Hindlimb muscle (tissue), 1 donor: ENCODE measurements at regions not wholly inside any gene's neighbourhood (a gene's known extent, or its start where the extent isn't known, plus 50 kb on each side); places are given as distances from the start of the nearest gene placed in this dataset.
A peak's percentile ranks its signal among the peaks of the same experiment; 100 is the strongest.
"Not testable (repeated sequence)": the region's sequence is repeated elsewhere in the genome, so short reads cannot be mapped to it uniquely, and the experiment has no call there.

Experiments used
- DNase-seq: peaks from one replicate; pipeline ENCODE4 v3.0.0-alpha.2; 2013

DNA sequence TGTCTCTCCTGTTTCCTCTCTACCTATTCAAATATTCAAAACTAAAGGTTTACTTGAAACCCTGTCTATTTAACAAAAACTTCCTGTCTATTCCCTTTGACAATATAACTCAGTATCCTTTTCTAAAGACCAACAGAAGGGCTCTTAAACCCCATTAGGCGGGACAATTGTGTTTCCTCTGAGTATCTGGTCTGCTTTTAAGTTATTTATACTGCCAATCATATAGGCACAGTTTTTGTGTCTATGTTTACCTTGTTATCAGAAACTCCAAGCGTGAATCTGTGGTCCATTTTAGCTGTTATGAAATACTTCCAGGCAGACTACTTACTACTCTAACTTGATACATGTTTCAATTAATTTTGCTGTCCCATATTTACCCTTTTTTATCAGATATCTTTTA, 350.0 kb upstream of the CTSO start:
- DNase-seq: no peak

DNA sequence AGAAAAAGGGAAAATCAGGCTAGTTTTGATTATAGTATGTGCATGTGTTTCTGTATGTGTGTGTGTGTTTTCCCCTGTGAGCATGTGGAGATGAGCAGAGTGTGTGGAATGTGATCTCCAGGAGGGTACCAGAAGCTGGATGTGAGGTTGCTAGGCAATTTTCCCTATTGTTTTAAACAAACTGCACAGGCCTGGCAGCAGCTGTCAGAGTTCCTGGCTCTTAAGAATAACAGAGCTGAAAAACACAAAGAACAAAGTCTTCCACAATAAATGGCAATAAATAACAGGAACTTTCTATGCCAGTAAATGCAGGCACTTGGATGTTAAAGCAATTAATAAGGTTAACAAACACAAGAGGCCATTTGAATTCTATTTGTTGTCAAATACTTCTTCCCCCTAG, 344.6 kb upstream of the CTSO start:
- peak; percentile 76 for DNase-seq

DNA sequence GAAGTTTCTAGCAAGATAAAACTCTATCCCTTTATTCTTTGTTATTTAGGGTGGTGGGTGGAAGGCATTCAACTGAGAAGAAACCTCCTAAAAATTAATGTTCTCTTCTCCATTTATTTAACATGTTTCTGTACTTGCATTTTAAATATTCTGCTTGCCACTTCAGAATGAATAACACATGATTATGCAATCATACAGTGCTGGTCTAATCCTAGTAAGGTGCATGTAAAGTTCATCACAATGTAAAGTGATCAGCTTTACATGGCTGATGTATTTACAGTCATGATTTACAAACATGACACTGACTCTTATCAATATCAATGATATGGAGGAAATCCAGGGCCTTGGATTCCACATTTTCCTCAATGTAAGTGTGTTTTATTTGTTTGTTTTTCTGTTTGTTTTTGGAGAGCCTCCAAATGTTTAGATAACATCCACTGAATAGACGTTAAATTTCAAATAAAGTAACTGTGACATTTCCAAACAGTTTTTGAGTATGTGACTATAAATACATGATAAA, 342.1 kb upstream of the CTSO start:
- no peak for DNase-seq

GRCh38 chr4:156294577-156294976, 340.9 kb upstream of the CTSO start:
- DNase-seq: no peak

DNA sequence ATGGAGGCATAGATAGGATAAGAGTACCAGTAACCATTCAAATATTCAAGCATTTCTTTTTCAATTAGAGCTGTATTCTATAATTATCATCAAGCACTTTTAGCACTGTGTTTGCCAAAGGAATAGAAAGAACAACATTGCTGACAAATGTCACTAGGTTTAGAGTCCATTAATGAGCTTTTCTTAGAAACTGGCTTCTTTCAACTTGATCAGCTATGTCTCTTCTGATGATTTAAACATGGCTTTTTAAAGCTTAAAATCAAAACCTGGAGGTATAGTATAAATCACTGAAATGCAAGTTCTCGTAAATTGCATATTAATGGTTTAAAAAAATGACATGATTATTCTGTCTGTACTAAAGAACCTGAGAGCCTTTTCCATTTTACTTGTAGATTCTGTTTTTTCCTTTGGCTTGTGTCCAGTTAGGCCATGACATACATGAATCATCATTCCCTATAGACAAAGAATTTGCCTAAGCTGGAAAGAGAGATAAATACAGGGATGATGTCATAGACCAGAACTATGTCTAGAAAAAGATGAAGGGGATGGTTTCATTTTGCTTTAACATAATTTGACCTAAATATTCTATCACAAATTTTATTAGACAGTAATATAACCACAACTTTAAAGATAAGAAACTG, 340.1 kb upstream of the CTSO start:
- DNase-seq: peak; percentile 46

GRCh38 chr4:156291317-156291716, 337.7 kb upstream of the CTSO start:
- no peak for DNase-seq

- no peak for DNase-seq
Measured at GRCh38 chr4:156290811-156291210, 337.1 kb upstream of the CTSO start.

DNA sequence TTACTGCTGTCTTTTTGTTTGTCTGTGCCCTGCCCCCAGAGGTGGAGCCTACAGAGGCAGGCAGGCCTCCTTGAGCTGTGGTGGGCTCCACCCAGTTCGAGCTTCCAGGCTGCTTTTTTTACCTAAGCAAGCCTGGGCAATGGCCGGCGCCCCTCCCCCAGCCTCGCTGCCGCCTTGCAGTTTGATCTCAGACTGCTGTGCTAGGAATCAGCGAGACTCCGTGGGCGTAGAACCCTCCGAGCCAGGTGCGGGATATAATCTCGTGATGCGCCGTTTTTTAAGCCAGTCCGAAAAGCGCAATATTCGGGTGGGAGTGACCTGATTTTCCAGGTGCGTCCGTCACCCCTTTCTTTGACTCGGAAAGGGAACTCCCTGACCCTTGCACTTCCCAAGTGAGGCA, 336.4 kb upstream of the CTSO start:
- DNase-seq: not testable (repeated sequence)

DNA sequence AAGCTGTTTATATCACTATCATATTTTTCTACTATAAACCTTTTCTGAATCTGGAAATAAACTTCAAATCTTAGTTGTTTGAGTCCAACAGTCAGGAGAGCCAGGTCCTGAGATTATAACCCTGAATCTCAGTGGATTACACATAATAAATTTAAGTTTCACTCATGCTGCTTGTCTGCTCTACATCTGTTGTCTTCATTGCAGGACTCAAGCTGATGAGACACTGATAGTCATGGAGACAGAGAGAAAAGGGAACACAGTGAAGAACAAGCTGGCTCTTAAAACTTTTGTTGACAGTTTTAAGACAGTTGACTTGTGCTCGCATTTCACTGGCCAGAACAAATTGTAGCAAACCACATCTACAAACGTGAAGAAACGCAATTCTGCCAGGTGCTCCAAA, 327.0 kb upstream of the CTSO start:
- peak; percentile 29 for DNase-seq

GRCh38 chr4:156265407-156265806, 311.7 kb upstream of the CTSO start:
- no peak for DNase-seq

- DNase-seq: no peak
Measured at GRCh38 chr4:156261230-156261629, 307.6 kb upstream of the CTSO start.

- DNase-seq: no peak
Measured at GRCh38 chr4:156255230-156256007, 301.8 kb upstream of the CTSO start.

GRCh38 chr4:156252358-156252921, 298.8 kb upstream of the CTSO start:
- no peak for DNase-seq

GRCh38 chr4:156251373-156252065, 297.9 kb upstream of the CTSO start:
- DNase-seq: no peak

DNA sequence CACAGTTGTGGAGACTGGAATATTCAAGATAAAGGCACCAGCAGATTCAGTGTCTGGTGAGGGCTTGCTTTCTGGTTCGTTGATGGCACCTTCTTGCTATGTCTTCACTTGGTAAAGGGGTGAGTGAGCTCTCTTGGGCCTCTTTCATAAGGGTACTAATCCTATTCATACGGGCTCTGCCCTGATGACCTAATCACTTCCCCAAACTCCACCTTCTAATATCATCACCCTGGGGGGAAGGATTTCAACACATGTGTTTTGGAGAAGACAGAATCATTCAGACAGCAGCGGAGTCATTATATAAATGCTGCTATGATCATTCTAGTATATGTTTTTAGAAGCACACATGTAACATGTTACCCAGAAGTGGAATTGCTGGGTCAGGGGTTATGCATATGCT, 295.3 kb upstream of the CTSO start:
- DNase-seq: no peak

DNA sequence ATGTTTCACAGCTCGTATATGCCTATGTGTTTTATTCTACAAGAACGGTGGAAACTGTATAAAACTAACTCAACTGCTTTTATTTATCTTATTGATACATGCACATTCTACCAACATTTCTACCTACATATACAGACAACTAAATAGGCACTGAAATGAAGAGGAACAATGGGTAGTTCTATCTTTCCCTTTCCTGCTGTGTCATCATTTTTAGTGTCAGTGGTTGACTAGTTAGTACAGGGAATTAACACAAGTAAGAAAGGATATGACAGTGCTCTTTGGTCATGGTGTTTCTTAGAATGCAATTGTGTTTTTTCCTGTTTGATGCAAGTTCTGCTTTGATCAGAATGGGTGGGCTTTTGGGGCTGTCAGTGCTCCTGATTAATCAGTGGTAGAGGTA, 293.8 kb upstream of the CTSO start:
- no peak for DNase-seq

GRCh38 chr4:156243015-156243414, 289.3 kb upstream of the CTSO start:
- DNase-seq: no peak

- DNase-seq: no peak
Measured at GRCh38 chr4:156242390-156242789, 288.7 kb upstream of the CTSO start.

DNA sequence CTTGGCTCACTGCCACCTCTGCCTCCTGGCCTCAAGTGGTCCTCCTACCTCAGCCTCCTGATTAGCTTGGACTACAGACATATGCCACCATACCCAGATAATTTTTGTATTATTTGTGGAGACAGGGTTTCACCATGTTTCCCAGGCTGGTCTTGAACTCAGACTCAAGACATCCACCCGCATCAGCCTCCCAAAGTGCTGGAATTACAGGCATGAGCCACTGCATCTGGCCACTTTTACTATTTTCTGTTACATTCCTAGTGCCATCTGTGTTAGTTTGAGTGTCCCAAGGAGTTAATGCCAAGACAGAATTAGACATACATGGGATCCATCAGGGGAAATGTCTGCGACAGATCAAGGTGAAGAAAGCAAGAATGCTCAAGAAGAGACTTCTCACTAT, 288.2 kb upstream of the CTSO start:
- DNase-seq: no peak

DNA sequence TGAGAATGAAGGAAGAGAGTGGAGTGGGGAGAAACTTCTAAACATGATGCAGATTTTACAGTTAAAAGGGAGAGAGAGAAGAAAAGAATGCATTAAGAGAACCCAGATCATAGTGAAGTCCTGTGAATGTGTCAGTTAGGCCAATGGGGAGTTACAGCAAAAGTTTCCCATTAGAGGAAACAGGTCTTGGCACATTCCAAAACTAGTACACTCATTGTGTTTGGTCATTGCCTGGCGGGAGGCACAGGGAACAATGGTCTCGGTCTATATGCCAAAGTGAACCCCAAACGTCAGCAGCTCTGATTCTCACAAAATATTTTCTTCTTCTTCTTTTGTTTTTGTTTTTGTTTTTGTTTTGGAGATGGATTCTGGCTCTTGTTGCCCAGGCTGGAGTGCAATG, 284.5 kb upstream of the CTSO start:
- DNase-seq: no peak

DNA sequence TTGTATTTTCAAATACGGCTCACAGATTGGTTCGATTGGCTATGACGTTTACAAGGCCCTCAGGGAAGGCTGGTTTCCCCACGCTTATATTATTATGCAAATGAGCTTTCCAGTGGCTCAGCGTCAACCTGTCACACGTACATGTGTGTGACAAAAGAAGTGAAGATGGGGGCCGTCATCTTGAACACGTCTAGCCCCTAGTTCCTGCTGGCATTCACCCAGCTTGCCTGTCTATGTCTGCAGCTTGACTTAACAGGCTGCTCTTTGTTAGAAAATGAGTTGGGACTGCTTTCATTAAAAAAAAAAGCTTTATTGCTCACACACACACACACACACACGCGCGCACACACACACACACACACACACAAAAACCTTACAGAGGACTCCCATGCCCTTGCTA, 283.6 kb upstream of the CTSO start:
- DNase-seq: no peak

GRCh38 chr4:156230176-156230575, 276.5 kb upstream of the CTSO start:
- DNase-seq: no peak

DNA sequence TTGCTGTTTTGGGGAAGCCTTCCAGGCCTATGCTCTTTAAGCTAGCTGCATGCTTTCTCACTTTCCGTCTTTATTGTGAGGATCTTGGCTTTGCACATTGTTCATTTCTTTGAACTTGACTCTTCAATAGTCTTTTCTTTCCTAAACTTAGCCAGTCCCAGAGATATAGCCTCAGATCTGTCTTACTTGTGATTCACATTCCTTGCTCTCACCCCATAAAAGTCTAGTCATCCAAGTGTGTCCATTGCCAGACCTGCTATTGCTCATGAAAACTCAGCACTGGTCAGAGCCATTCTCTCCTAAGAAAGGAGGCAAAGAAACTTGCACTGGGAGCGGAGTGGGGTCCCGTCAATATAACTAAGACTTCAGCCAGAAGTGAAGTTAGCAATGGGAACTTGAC, 275.0 kb upstream of the CTSO start:
- DNase-seq: no peak
